LNCAP (cell line): ENCODE measurements at regions not wholly inside any gene's neighbourhood (a gene's known extent, or its start where the extent isn't known, plus 50 kb on each side); places are given as distances from the start of the nearest gene placed in this dataset.

Experiments used
- CTCF ChIP-seq: fragments of 450-650 bp; IDR thresholded peaks from 2 replicates; pipeline ENCODE4 v1.5.1; 2017; ENCODE audit warnings: mild to moderate bottlenecking

DNA sequence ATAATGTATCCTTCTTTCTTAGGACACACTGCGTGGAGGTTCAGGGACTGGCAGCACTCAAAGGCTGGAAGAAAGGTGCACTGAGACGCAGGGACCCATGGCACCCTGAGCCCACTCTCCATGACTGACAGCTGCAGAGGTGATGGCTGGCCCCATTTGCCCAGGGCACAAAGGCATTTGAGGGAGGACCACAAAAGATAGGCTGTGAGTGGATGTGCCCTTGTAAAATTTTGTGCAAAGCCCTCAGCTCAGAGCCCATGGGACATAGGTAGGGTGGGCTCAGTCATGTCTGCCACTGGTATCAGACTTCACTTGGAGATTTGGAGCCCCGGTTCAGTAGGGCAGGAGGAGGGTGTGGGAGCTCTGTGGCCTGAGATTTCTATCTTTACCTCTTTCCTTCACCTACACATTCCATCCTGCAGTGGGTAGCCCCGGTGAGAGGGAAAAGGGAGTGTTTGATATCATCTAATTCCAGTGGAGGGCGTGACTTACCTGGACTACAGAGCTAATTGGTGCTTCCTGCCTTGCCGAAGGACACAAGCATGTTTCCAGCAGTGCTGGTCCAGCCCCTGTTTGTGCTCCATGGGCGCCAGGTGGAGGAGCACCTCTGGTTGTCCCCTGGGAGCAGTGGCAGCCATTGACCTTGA, 312.2 kb downstream of the EN1 start:
- no peak for TF ChIP-seq CTCF

- TF ChIP-seq CTCF, result no peak
Observed at GRCh38 chr2:118530976-118531375, 316.5 kb downstream of the EN1 start.

DNA sequence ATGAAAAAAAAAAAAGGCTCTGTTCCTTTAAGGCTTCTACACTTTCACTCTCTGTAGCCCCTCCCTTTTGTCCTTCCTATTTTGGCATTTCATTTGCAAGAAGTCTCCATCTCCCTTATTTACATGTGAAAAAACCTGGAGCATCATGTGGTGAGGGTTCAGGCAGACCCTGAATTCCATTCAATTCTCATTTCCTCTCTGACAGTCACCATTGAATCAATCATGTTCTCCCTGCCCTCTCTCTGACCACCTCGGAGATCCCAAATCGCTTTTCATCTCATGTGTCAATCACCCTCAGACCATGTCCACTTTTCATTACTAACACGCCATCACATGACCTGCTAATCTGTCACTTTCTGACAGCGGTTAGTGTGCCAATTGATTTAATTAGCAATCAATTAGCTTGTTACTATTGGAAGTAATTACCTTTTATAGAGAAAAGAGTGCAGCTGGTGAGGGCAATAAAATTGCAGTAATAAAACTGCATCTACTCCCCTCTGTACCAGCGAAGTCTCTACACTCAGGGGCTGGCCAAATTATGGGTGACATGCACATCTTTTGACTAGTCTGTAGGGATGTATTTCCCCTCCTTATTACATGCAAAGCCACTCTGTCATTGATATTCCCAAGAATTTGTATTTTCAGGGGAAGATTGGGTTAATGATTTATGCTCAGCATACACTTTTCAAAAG, 317.4 kb downstream of the EN1 start:
- no peak for TF ChIP-seq CTCF

DNA sequence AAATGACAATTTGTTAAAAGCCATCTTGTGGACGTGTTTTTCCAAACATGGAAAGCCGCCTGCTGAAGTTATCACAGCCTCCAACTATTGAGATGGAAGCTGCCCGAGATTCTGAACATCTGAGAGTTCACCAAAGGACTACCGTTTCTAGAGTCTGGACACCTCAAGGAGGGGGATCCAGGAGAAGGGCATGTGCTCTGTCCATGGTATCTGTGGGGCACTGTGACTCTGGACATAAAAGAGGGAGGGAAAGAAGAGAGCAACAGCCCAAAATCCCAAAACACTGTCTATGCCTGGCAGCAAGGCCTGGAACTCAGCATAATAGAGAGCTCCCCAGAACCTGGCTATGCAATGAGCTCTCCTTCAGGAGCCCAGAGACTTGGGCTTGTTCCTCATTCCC, 319.9 kb downstream of the EN1 start:
- no peak for TF ChIP-seq CTCF

DNA sequence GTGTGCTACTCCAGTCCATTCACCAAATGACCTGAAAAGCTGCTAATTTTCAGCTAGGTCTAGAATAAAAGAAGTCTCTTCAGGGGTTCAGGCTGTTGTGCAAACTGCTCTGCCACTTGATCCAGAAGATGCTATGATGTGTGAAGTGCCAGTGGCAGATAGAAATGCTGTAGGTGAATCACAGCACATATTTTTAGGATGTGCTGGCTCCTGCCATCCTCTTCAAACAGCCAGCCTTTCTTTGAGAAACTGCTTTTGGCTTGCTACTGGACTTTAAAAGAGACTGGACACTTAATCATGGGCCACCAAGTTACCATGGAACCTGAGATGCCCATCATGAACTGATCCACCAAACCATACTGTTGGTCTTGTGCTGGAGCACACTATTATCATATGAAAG, 322.1 kb downstream of the EN1 start:
- no peak for TF ChIP-seq CTCF

- no peak for TF ChIP-seq CTCF
Observed at GRCh38 chr2:118524911-118525310, 322.5 kb downstream of the EN1 start.

DNA sequence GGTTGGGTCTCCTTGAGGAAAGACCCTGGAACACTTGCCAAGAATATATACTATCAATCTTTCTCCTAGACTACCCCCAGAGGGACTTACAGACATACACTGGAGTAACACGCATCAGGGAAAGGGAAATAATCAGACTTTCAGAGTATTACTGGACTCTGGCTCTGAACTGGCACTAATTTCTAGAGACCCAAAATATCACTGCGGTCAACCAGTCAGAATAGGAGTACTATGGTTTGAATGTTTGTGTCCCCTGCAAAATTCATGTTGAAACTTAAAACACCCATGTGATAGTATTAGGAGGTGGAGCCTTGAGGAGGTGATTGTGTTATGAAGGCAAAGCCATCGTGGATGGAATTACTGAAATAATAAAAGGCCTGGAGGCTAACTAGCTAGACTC, 323.7 kb downstream of the EN1 start:
- no peak for TF ChIP-seq CTCF
